ENCODE measurements at regions not wholly inside any gene's neighbourhood (a gene's known extent, or its start where the extent isn't known, plus 50 kb on each side); places are given as distances from the start of the nearest gene placed in this dataset.

GRCh38 chr1:216953495-216953894 lies 230.3 kb upstream of the ESRRG start:
- TF ChIP-seq POLR2AphosphoS5 (IDR thresholded peaks at IDR 0.05; ENCODE audit: low read depth, low read length) (no peak), SPI1 (IDR thresholded peaks at IDR 0.05; ENCODE audit: low read depth, low read length) (no peak), POLR2A (IDR thresholded peaks at IDR 0.05; ENCODE audit: low read depth, low read length) (no peak), POU2F2 (IDR thresholded peaks at IDR 0.05; ENCODE audit: low read depth, low read length) (no peak)

Data from GM12891 (cell line).